ENCODE measurements at regions not wholly inside any gene's neighbourhood (a gene's known extent, or its start where the extent isn't known, plus 50 kb on each side); places are given as distances from the start of the nearest gene placed in this dataset.
"Not testable (repeated sequence)": the region's sequence is repeated elsewhere in the genome, so short reads cannot be mapped to it uniquely, and the experiment has no call there.

DNA sequence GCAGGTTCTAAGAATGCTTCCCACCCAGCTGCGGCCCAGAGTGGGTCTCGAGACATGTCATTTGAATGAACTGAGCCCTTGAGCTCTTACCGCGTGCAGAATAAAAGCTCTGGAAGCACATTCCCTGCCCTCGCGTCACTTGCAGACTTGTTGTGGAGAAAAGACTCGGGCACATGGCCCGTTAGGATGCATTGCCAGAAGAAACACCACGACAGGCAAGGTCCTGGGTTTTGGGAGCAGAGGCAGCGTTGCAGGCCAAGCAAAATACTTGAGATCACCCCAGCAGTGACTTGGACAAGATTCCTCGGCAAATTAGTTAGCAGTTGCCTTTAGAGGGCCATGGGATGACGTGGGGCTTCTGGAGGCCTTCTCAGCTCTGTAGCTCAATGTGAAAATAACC, 170.8 kb upstream of the MSX2 start:
- DNase-seq (ENCODE audit: low read depth in 2 of 2) = no peak

DNA sequence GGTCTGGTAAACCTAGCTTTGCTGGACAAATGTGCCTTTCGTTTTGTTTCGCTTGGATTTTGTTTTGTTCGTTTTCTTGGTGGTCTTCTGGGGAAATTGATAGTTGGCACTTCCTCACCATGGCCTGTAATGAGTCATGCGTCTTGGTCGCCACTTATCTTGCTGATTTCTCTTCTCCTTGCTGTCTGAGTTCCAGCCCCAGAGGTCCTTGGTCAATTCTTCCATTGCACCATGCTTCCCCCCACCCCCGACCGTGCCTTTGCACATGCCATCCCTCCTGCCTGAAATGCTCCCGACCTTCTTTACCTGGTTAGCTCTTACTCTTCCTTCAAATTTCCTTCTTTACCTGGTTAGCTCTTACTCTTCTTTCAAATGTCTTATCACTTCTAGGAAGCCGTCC, 168.7 kb upstream of the MSX2 start:
- DNase-seq (ENCODE audit: low read depth in 2 of 2) = no peak

DNA sequence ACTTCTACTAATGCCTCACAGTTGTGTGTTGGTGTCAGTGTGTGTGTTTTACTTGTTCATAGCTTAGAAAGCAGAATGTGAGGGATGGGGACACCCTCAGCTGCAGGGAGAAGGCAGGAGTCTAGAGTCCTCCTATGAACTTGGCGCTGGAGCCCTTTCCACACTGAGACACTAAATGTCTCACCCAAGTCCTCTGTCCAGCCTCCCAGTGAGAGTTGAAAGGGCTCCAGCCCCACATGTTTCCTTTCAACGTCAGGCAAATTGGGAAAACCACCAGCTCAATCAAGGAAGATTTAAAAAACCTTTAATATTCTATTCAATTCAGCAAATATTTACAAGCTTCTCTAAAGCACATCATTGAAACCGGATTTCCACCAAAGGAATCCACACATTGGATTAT, 167.6 kb upstream of the MSX2 start:
- DNase-seq (ENCODE audit: low read depth in 2 of 2) = no peak

DNA sequence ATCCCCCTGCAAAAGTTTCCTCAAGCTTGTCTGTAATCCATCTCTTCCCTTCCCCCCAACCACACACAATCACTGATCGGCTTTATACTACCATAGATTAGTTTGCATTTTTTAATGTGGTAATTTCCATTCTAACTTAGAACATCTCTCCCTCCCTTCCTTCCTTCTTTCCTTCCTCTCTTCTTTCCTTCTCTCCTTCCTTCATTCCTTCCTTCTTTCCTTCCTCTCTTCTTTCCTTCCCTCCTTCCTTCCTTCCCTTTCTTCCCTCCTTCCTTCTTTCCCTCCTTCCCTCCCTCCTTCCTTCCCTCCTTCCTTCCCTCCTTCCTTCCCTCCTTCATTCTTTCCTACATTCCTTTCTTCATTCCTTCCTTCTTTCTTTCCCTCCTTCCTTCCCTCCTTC, 166.2 kb upstream of the MSX2 start:
- no peak for DNase-seq (ENCODE audit: low read depth in 2 of 2)

DNA sequence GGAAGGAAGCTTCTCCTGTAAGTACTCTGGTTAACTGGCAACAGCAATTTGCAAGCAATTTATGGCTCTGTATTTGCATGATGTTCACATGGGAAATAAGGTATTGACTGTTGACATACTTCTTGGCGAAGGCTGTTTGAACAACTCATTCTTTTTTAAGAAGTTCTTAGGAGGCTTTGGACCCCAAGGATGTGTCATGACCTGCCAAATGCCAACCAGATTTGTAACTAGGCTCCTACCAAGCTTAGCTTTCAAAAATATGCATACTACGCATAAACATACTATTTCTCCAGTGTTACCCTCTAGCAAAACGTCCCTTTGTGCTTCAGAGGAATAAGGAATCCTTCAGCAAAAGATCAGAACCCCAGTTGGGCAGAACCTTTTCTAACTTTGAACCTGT, 165.2 kb upstream of the MSX2 start:
- no peak for DNase-seq (ENCODE audit: low read depth in 2 of 2)

DNA sequence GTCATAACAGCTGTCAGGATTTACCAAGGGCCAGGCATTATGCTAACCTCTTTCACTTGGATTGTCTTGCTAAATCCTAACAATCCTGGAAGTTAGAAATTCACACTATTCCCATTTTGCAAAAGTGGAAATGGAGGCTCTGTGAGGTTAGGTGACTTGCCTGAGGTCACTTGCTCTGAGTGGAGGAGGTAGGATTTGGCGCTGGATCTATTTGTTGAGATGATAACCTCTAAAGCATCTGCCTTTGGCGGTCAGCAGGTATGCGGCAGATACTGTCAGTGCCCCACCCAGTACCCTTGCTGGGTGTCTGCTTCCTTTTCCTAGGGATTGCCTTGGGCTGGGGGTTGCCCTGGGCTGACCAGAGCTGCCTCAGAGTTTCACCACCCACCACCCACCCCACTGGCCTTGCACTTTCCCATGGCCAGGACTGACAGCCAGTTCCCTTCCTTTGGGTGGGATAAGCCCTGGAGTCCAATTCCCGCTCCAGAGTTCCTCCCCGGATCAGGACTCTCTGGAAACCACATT, 164.8 kb upstream of the MSX2 start:
- DNase-seq (ENCODE audit: low read depth in 2 of 2) = no peak

DNA sequence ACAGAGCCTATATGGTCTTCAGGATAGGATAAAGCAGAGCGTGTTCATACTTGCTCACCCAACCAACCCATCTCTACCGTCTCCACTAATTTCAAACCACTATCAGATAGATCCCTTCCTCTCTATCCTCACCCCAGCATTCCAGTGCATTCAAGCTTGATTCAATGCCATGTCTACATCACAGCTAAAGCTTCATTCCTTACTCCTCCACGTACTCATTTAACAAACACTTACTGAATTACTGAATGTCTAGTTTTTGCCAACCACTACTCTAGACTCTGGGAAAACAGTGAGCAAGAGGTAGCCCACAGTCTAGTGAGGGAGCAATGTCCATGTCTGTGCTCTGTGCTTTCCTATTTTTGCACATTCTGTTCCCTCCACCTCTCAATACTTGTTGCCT, 163.5 kb upstream of the MSX2 start:
- no peak for DNase-seq (ENCODE audit: low read depth in 2 of 2)

DNA sequence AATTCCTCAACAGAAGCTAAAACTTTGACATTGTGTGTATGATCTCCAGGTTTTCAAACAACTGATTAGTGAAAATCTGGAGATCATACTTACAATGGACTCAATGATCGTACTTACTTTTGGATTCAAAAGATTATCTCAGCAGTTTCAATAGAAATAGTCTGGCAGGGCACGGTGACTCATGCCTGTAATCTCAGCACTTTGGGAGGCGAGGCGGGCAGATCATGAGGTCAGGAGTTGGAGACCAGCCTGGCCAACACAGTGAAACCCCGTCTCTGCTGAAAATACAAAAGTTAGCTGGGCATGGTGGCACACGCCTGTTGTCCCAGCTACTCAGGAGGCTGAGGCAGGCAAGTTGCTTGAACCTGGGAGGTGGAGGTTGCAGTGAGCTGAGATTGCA, 161.3 kb upstream of the MSX2 start:
- not testable (repeated sequence) for DNase-seq (ENCODE audit: low read depth in 2 of 2)

DNA sequence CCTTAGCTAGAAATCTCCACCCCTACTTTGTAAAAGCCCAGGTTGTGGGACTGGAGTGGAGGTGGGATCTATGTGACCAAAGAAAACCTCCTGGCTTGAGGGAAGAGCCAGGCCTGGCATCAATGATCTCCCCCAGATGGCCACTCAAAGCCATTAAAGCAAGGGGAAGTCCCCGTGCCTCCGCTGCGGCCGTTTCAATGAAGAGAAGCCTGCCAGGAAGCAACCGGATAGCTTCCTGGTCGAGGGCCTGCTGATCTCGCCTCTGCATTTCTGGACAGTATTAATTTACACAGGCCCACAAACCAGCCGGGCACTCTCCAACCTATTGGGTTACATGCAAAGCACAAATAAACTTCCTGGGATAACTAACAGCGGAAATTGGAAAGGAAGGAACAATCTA, 160.5 kb upstream of the MSX2 start:
- DNase-seq (ENCODE audit: low read depth in 2 of 2) = no peak

DNA sequence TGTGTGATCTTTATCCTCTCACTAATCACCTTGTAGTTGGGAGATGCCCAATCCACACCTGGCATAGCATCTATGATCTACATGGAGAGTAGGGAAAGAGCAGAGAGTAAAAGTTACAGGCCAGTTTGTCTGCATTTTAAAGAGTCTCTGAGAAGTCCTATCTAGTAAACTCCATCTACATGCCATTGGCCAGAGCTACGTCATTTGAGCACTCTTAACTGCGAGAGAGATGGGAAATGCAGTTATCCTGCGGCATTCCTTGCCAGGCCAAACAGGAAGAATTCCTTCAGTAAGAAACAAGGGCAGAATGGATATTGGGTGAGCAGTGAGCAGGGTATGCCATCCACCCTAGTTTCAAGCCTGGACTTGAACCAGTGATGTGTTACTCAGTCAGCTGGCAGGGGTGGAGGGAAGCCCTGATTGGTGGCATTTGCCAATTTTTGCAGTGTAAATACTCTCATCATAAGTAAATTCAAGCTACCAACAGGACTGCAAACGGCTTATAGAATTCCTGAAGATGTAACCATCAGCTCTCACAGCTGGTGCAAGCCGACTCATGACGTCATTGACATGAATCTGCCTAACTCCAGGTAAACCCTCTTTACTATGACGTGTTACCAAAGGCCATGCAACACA, 156.8 kb upstream of the MSX2 start:
- no peak for DNase-seq (ENCODE audit: low read depth in 2 of 2)

DNA sequence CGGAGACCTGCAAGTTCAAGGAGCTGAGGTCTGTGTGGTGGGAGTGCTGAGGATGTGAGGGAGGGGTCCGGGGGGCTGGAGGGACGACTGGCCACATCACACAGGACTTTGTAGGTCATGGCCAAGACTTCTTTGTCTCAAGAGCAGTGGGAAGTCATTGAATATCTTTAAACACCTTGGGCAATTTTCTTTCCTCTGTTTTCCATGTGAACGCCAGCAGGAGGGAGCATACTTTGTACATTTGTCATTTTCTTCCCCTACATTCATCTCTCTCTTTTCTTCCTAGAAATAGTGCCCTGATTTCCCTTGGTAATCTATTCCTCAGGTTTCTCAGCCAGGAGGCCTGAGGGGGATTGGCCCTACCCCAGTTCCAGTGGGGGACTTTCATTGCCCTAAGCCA, 153.7 kb upstream of the MSX2 start:
- DNase-seq (ENCODE audit: low read depth in 2 of 2) = no peak

DNA sequence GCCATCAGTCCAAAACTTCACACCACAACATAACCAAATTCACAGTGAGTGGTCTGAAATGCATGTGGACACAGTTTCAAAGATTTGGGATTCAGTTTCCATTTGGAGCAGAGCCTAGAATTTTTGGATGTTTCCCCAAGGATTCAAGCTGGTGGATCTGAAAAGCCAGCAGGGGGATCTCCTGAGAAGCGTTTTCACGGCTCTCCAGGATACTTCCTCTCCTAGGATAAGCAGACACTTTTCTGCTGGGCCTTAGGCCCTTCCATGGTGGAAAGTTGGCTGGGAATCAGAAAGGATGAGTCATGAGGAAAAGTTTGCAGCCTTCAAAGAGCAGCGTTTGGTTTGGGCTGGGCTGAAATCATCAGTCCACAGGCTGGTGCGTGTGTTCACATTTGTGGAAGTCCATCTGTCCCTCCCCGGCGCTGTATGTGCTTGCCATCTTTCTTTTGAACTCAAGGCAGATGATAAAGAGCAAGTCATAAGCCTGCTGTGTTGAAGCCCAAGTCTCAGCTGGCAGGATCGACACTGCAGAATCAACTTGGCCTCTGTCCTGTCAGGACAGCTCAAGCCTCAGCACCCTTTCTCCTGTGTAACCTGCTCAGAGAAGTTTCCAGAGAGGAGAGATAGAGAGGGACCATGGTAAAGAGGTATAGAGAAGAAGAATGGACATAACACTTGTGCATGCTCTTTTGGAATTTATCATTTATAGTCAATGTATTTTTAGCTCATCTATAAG, 152.6 kb upstream of the MSX2 start:
- DNase-seq (ENCODE audit: low read depth in 2 of 2) = no peak

DNA sequence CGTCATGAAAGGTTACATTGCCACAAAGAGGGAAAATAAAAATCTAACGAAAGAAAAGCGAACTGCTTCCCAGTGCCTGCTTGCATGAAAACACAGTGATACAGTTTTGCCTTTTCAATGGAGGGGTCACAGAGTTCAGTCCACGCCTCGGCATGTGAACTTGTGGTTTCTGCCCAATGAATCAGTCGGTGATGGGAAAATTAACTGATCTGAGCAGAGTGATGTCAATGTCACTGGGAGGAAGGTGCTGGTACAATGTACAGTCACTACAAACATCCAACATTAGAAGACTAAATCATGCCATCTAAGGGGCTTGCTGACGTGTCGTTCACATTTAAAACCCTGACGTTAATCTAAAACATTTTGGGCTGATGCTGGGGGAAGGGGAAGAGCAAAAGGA, 151.8 kb upstream of the MSX2 start:
- no peak for DNase-seq (ENCODE audit: low read depth in 2 of 2)

DNA sequence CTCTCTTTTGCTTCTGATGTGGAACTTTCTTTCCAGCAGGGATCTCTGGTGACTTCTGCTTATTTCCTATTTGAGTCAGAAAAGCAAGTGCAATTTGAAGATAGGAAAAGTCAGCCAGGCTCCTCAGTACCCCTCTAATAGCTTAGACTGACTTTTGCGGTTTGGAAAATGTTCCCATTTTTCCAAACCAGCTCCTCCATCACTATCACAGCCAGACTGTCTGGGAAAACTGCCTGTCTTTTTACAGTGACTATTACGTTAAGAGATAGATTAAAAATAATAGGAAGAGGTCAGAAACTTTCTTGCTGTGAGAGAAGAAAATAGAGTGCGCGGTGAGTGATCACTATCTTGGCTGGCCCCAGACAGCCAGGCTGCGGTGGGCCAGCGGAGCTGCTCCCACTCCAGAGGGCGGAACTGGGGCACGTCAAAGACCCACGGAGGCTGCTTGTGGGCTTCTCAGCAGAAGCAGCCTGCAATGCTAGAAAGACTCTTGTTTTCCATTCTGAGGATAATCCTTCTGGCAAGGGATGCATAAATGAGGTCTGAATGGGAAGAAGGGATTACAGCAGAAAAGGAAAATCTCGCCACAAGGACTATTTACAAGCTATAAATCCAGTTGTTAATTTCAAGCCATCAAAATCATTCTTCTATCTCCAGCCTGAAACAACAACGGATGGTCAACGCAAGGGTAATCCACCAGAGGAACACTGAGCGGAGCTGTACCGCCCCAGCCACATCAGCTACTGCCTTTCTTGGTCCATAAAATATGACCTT, 151.0 kb upstream of the MSX2 start:
- no peak for DNase-seq (ENCODE audit: low read depth in 2 of 2)

DNA sequence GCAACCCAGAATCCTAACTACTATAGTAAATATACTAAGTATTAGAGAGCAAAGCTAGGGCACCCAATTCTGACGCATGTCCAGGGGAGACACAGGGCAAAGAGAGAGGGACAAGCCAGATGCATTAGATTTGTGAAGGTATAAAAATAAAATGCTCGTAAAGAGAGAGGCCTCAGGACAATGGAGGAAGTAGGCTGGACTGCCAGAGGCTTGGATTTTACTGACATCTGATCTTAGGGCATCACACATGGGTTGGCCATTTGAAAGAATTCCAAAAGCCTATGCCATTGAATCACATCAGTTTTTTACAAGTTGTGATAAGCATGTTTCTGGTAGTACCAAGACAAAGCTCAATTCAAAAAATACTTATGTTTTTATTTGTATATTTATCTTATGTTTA, 149.3 kb upstream of the MSX2 start:
- no peak for DNase-seq (ENCODE audit: low read depth in 2 of 2)

DNA sequence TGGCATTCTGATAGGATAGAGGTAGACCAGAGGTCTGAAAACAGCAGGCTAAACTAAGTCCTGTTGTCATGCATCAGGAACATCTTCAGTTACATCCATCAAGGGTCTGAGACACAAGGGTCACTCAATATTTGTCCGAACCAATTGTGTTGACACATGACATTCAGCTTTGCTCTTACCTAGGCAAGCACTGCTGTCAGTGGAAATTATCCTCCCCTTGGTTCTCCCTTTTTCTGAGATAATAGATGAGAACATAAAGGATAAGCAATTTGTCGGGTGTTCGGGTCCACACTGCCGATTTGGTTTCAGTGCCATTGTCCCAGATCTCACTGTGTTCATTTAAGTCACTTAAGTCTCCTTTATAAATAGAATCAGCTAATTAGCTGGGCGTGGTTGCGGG, 148.3 kb upstream of the MSX2 start:
- DNase-seq (ENCODE audit: low read depth in 2 of 2) = no peak

DNA sequence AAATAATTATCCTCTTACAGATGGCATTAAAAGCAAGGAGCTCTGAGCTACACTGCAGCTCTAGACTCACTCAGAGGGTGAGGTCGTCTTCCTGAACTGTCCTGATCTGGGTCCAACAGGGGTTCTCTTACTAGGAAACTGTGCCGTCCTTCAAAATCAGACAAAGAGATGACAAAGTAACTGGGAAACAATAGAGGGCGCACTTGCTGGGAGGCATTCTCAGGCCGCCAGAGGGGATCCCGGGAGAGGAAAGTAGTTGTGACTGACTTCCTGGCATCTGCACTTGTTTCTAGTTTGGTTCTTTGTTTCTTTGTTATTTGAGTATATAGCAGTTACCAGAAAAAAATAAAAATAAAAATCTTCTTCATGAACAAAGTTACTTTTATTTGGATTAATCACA, 142.9 kb upstream of the MSX2 start:
- DNase-seq (ENCODE audit: low read depth in 2 of 2) = no peak

DNA sequence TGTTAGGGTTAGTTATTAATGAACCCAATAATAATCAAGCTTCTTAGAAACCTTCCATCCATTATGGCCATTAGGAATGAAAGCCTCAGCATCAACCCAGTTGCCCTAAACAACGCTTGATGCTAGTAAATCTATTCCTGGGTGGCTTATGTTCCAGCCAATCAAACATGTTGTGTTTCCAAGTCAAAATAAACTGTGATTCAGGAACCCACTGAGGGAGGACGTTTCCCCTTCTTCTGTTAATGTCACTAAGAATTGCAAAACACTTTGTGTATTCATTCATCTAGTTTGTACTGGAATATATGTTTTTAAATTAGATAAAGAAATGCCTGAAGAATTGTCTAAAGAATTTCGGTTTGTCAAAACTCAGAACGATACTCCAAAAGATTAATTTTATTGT, 142.5 kb upstream of the MSX2 start:
- no peak for DNase-seq (ENCODE audit: low read depth in 2 of 2)

DNA sequence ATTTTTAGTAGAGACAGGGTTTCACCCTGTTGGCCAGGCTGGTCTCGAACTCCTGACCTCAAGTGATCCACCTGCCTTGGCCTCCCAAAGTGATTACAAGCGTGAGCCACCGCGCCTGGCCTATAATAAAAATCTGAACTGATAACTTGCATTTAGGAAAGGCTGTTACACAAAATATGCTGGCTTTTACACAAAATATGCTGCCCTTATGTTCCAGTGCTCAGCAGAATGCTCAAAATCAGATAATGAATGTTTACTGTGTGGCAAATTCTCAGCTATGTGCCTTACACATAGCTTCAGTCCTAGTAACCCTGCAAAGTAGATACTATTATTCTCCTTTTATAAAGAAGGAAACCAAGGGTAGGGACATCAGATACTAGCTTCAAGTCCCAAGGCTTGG, 141.3 kb upstream of the MSX2 start:
- no peak for DNase-seq (ENCODE audit: low read depth in 2 of 2)

DNA sequence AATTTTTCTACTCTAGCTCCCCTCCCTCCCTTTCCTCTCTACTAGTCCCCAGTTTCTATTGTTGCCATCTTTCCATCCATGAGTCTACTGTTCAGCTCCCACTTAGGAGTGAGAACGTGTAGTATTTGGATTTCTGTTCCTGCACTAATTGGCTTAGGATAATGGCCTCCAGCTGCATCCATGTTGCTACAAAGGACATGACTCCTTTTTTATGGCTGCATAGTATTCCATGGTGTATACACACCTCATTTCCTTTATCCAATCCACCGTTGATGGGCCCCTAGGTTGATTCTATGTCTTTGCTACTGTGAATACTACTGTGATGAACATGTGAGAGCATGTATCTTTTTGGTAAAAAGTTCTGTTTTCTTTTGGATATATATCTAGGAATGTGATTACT, 138.9 kb upstream of the MSX2 start:
- DNase-seq (ENCODE audit: low read depth in 2 of 2) = no peak

DNA sequence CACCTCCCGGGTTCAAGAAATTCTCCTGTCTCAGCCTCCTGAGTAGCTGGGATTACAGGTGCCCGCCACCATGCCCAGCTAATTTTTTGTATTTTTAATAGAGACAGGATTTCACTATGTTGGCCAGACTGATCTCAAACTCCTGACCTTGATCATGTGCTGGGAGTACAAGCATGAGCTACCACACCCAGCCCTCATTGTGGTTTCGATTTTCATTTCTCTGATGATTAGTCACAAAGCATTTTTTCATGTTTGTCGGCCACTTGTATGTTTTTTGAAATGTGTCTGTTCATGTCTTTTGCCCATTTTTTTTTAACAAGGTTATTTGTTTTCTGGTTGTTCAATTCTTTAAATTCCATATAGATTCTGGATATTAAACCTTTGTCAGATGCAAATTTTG, 138.2 kb upstream of the MSX2 start:
- DNase-seq (ENCODE audit: low read depth in 2 of 2) = not testable (repeated sequence)

DNA sequence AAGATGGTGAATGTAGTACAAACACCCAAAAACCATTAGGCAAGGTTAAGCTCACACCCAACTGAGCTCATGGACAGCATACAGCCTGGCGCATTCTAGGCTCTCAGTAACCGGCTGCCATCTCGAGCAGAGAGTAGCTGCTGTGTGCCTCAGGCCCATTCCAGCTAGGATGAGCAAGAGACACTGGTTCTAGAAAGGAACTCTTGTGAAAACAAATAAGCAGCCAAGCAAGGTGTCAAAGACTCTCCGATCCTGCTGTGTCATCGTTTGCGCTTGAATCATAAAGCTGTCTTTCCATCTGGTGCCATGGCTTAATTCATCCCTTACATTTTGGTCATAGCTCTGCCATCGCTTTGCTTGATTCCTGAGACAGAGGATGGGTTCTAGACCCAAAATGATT, 135.4 kb upstream of the MSX2 start:
- DNase-seq (ENCODE audit: low read depth in 2 of 2) = no peak

DNA sequence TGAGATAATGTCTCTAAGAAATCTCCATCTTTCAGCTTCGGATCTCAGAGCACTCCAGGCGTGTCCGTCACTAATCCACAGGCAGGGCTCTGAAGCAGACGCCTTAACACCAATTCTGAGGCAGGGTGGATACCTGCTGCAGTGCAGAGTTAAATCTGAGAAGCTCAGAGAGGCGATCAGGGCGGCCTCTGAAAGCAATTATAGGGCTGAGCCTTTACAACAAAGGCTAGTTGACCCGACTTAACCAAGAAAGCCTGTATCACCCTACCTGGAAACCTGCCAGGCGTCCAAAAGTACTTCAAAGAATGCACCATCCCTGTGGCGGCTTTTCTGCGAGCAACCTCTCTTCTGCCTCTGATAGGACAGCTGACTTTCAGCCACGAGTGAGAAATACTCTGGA, 134.8 kb upstream of the MSX2 start:
- no peak for DNase-seq (ENCODE audit: low read depth in 2 of 2)
